HepG2 (cell line): ENCODE measurements at regions not wholly inside any gene's neighbourhood (a gene's known extent, or its start where the extent isn't known, plus 50 kb on each side); places are given as distances from the start of the nearest gene placed in this dataset.

Experiments used
- ATAC-seq: fragments of 200-7000 bp; cut with Tn5 transposase; 3 replicates; pipeline ENCODE4 v1.9.1; 2020; ENCODE audit warnings: mild to moderate bottlenecking, moderate library complexity
- BruUV-seq: library from RNA; stranded (reverse); fragments of 400-500 nt; replicated peaks from 2 replicates; lab custom pipeline; 2021; lab: Mats Ljungman, UMichigan
- CTCF ChIA-PET: fragments of 300-600 bp; formaldehyde crosslinking; extraction: SDS; loops from one replicate; lab custom pipeline; 2021; ENCODE audit warnings: low total read pairs, inconsistent platforms, low intra/inter-chr PET ratio; lab: Yijun Ruan, JAX
- POLR2A ChIA-PET: fragments of 350-600 bp; sonication (Branson Sonifier 250); formaldehyde crosslinking; loops from one replicate; lab custom pipeline; 2020; ENCODE audit warnings: antibody characterized with exemption, inconsistent platforms; lab: Yijun Ruan, JAX
- DNase-seq: peaks from one replicate; pipeline ENCODE4 v3.0.0-alpha.2; 2015; ENCODE audit warnings: low spot score
- FAIRE-seq: peaks from 3 replicates; lab custom pipeline; 2011; peaks lifted over from hg19 to GRCh38; lab: Jason Lieb, UNC
- H2AFZ ChIP-seq: one replicate; pipeline ENCODE4 v1.6.1; 2011; ENCODE audit warnings: low read length, inconsistent platforms
- H3K27ac ChIP-seq: fragments of 300-600 bp; 3 replicates; pipeline ENCODE4 v1.8.0; 2011; ENCODE audit warnings: mixed run types, mild to moderate bottlenecking, mixed read lengths, low read length, inconsistent platforms; ENCODE audit not compliant: insufficient read depth; ENCODE audit errors: extremely low read length
- H3K27me3 ChIP-seq, 2 experiments: fragments of 200-600 bp in 1 of 2; 2 replicates in 1 of 2; 3 replicates in 1 of 2; pipeline versions ENCODE4 v1.6.0 to v1.8.0; 2011; ENCODE audit warnings: low read length in 2 of 2, mild to moderate bottlenecking in 2 of 2, moderate library complexity in 2 of 2, inconsistent platforms in 1 of 2; ENCODE audit not compliant: insufficient read depth in 2 of 2, control insufficient read depth in 1 of 2
- H3K36me3 ChIP-seq, 2 experiments: fragments of 200-600 bp in 1 of 2; replicated peaks in 1 of 2; 2 replicates in 1 of 2; 3 replicates in 1 of 2; pipeline versions ENCODE4 v1.5.1 to v1.8.0; 2011; ENCODE audit warnings: low read length in 2 of 2, inconsistent platforms in 1 of 2; ENCODE audit not compliant: insufficient read depth in 2 of 2, control insufficient read depth in 1 of 2
- H3K4me1 ChIP-seq: 2 replicates; pipeline ENCODE4 v1.5.1; 2012; ENCODE audit warnings: low read length, inconsistent platforms; ENCODE audit not compliant: insufficient read depth
- H3K4me2 ChIP-seq: 2 replicates; pipeline ENCODE4 v1.6.0; 2011; ENCODE audit warnings: low read depth, low read length, inconsistent platforms
- H3K4me3 ChIP-seq, 3 experiments: fragments of 200-600 bp in 1 of 3; sonication (generic), shearing (Covaris generic) in 1 of 3; replicated peaks in 1 of 3; 2 replicates each; pipeline ENCODE4 v1.5.1; 2011 to 2016; ENCODE audit warnings: low read length in 3 of 3, inconsistent platforms in 2 of 3, low read depth in 2 of 3, mild to moderate bottlenecking in 2 of 3, control low read depth in 1 of 3, mixed read lengths in 1 of 3; ENCODE audit not compliant: insufficient read depth in 1 of 3
- H3K79me2 ChIP-seq: one replicate; pipeline ENCODE4 v1.6.1; 2011; ENCODE audit warnings: low read length, inconsistent platforms; ENCODE audit not compliant: insufficient read depth
- H3K9ac ChIP-seq: 2 replicates; pipeline ENCODE4 v1.6.0; 2011; ENCODE audit warnings: mild to moderate bottlenecking, low read depth, low read length, inconsistent platforms; ENCODE audit not compliant: insufficient read depth
- H3K9me3 ChIP-seq: 2 replicates; pipeline ENCODE4 v1.5.1; 2012; ENCODE audit warnings: mild to moderate bottlenecking, low read length
- H4K20me1 ChIP-seq: 2 replicates; pipeline ENCODE4 v1.6.0; 2011; ENCODE audit warnings: inconsistent platforms, mild to moderate bottlenecking, low read length, moderate library complexity; ENCODE audit not compliant: insufficient read depth
- CHD2 ChIP-seq: IDR thresholded peaks from 2 replicates; pipeline ENCODE4 v1.6.1; 2011; ENCODE audit warnings: low read depth, low read length, improper control_type of control experiment
- GATA4 ChIP-seq: sonication (generic); IDR thresholded peaks from 2 replicates; pipeline ENCODE4 v1.6.1; 2016; ENCODE audit warnings: antibody characterized with exemption, low read depth, borderline replicate concordance
- GMEB1 ChIP-seq: sonication (generic); formaldehyde crosslinking; IDR thresholded peaks from 2 replicates; pipeline ENCODE4 v1.5.1; 2020; ENCODE audit warnings: missing genetic modification reagents, mild to moderate bottlenecking, borderline replicate concordance
- NFKB2 ChIP-seq: sonication (generic); formaldehyde crosslinking; IDR thresholded peaks from 2 replicates; pipeline ENCODE4 v1.4.0; 2020; ENCODE audit warnings: missing genetic modification reagents, borderline replicate concordance
- SMAD3 ChIP-seq: sonication (generic); formaldehyde crosslinking; IDR thresholded peaks from 2 replicates; pipeline ENCODE4 v1.4.0; 2020; ENCODE audit warnings: missing genetic modification reagents
- SMYD3 ChIP-seq: sonication (generic); formaldehyde crosslinking; IDR thresholded peaks from 2 replicates; pipeline ENCODE4 v1.8.1; 2023; ENCODE audit warnings: mild to moderate bottlenecking, missing genetic modification reagents
- TFAP4 ChIP-seq: sonication (generic); IDR thresholded peaks from 2 replicates; pipeline ENCODE4 v1.6.1; 2016; ENCODE audit warnings: low read depth, borderline replicate concordance
- ZBTB1 ChIP-seq: sonication (generic); formaldehyde crosslinking; IDR thresholded peaks from 2 replicates; pipeline ENCODE4 v1.4.0; 2020; ENCODE audit warnings: missing genetic modification reagents, borderline replicate concordance
- ZBTB42 ChIP-seq: sonication (generic); formaldehyde crosslinking; IDR thresholded peaks from 2 replicates; pipeline ENCODE4 v1.5.0; 2020; ENCODE audit warnings: mild to moderate bottlenecking, missing genetic modification reagents
- ZNF619 ChIP-seq: sonication (generic); formaldehyde crosslinking; IDR thresholded peaks from 2 replicates; pipeline ENCODE4 v1.4.0; 2020; ENCODE audit warnings: mild to moderate bottlenecking, missing genetic modification reagents
- WGBS: methylation state at CpG from one replicate; pipeline ENCODE4 v1.1.6; 2017; ENCODE audit warnings: low lambda C conversion rate; 5-methylcytosine and 5-hydroxymethylcytosine counted together
- in situ Hi-C: cut with HindIII; loops from 2 replicates; pipeline ENCODE4 v1.10.0; 2017; ENCODE audit warnings: low pct_unique_long_range_greater_than_20kb; ENCODE audit not compliant: extremely low pct_ligation_motif_present
- intact Hi-C: fragments of 100-400 bp; cut with micrococcal nuclease; formaldehyde crosslinking; loops from one replicate; pipeline ENCODE4 v1.10.0; 2022; ENCODE audit not compliant: unreplicated experiment
- TF ChIP-seq, protein P1 (sequence below): sonication (generic); formaldehyde crosslinking; IDR thresholded peaks from 2 replicates; pipeline ENCODE4 v1.9.0; 2022; ENCODE audit warnings: low read depth, missing genetic modification reagents
- TF ChIP-seq, protein P2 (sequence below): sonication (generic); formaldehyde crosslinking; IDR thresholded peaks from 2 replicates; pipeline ENCODE4 v1.5.0; 2020; ENCODE audit warnings: mild to moderate bottlenecking, missing genetic modification reagents

GRCh38 chr13:77387607-77388200 is 60.8 kb upstream of the MYCBP2 start:
- intact Hi-C loops: no loop called here
- Histone ChIP-seq H4K20me1 (no peaks in the 10 kb centered on the region), H2AFZ (no peak overlapping the region), H3K79me2 (no peaks in the 10 kb centered on the region), H3K4me2 (no peak overlapping the region), H3K9ac (no peak overlapping the region), H3K36me3 (no peaks in the 10 kb centered on the region), H3K4me3 (no peak overlapping the region), H3K27me3 (no peaks in the 10 kb centered on the region), H3K4me1 (no peaks in the 10 kb centered on the region), H3K27ac (no peak overlapping the region), H3K9me3 (no peaks in the 10 kb centered on the region)
- ChIA-PET POLR2A (no interaction called here), CTCF (no interaction called here)
- BruUV-seq: no TSS peak
- ATAC-seq (no peak), DNase-seq (no peak), FAIRE-seq (no peak)
- TF ChIP-seq ZBTB42 (no peak), ZBTB1 (no peak), CHD2 (no peak), ZNF619 (CRISPR knock-in tag) (no peak)
- TF ChIP-seq, protein P1, sequence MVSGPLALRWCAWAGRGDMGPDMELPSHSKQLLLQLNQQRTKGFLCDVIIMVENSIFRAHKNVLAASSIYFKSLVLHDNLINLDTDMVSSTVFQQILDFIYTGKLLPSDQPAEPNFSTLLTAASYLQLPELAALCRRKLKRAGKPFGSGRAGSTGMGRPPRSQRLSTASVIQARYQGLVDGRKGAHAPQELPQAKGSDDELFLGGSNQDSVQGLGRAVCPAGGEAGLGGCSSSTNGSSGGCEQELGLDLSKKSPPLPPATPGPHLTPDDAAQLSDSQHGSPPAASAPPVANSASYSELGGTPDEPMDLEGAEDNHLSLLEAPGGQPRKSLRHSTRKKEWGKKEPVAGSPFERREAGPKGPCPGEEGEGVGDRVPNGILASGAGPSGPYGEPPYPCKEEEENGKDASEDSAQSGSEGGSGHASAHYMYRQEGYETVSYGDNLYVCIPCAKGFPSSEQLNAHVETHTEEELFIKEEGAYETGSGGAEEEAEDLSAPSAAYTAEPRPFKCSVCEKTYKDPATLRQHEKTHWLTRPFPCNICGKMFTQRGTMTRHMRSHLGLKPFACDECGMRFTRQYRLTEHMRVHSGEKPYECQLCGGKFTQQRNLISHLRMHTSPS (CRISPR knock-in tag): no peak
- under 1% methylated on average over 5 of the region's 5 CpGs for WGBS
- in situ Hi-C loops: no loop called here

DNA sequence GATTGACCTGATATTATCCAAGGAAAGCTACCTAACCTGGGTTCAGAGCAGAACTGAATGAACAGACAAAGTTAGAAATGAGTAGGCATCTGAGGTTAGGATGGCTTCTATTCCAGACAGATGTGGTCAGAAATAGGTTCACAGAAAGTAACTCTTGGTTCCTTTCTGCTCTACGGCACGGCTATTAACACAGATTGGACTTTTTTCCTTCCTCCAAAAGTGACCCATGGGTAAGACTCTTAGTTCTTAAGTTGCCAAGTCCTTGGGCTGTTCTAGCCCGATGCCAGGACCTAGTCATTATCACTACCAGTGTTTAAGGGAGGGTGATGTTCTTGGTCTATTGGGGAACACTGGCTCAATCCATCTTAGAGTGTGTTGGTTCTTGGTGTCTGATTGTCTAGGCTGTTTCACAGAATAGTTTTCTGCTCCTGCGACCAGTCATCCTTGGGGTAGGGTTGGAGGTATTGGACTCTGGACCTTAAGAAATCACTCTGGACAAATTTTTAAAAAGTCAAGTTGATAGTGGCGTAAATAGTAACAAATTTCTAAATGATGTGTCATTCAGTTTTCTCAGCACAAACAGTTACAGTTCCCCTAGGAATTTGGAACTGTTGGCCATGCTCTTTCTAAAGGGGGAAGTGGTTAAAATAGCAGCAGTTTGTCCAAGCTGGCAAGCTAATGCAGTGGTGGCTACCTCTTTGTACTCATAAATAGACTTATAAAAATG is 60.1 kb upstream of the MYCBP2 start:
- no TSS peak for BruUV-seq
- 8% methylated on average over 4 of the region's 5 CpGs for WGBS
- FAIRE-seq (no peak), ATAC-seq (no peak), DNase-seq (no peak)
- no peaks in the 10 kb centered on the region for H3K36me3 ChIP-seq
- CTCF ChIA-PET: no interaction called here
- H3K4me2 ChIP-seq: no peak overlapping the region
- no peak overlapping the region for H3K27ac ChIP-seq
- H3K79me2 ChIP-seq: no peaks in the 10 kb centered on the region
- no peaks in the 10 kb centered on the region for H4K20me1 ChIP-seq
- intact Hi-C loops: no loop called here
- POLR2A ChIA-PET: no interaction called here
- no peaks in the 10 kb centered on the region for H3K27me3 ChIP-seq
- no peak overlapping the region for H3K9ac ChIP-seq
- no peak overlapping the region for H2AFZ ChIP-seq
- H3K4me1 ChIP-seq: no peaks in the 10 kb centered on the region
- H3K9me3 ChIP-seq: no peaks in the 10 kb centered on the region
- no peak overlapping the region for H3K4me3 ChIP-seq
- in situ Hi-C loops: no loop called here
- TF ChIP-seq GATA4: no peak
- no peak for TF ChIP-seq NFKB2
- TF ChIP-seq SMYD3: no peak
- TF ChIP-seq SMAD3 (CRISPR knock-in tag): no peak
- no peak for TF ChIP-seq GMEB1 (CRISPR knock-in tag)
- TF ChIP-seq, protein P2, sequence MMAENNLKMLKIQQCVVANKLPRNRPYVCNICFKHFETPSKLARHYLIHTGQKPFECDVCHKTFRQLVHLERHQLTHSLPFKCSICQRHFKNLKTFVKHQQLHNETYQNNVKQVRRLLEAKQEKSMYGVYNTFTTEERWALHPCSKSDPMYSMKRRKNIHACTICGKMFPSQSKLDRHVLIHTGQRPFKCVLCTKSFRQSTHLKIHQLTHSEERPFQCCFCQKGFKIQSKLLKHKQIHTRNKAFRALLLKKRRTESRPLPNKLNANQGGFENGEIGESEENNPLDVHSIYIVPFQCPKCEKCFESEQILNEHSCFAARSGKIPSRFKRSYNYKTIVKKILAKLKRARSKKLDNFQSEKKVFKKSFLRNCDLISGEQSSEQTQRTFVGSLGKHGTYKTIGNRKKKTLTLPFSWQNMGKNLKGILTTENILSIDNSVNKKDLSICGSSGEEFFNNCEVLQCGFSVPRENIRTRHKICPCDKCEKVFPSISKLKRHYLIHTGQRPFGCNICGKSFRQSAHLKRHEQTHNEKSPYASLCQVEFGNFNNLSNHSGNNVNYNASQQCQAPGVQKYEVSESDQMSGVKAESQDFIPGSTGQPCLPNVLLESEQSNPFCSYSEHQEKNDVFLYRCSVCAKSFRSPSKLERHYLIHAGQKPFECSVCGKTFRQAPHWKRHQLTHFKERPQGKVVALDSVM (CRISPR knock-in tag): no peak
- no peak for TF ChIP-seq TFAP4
